ENCODE measurements at regions not wholly inside any gene's neighbourhood (a gene's known extent, or its start where the extent isn't known, plus 50 kb on each side); places are given as distances from the start of the nearest gene placed in this dataset.

DNA sequence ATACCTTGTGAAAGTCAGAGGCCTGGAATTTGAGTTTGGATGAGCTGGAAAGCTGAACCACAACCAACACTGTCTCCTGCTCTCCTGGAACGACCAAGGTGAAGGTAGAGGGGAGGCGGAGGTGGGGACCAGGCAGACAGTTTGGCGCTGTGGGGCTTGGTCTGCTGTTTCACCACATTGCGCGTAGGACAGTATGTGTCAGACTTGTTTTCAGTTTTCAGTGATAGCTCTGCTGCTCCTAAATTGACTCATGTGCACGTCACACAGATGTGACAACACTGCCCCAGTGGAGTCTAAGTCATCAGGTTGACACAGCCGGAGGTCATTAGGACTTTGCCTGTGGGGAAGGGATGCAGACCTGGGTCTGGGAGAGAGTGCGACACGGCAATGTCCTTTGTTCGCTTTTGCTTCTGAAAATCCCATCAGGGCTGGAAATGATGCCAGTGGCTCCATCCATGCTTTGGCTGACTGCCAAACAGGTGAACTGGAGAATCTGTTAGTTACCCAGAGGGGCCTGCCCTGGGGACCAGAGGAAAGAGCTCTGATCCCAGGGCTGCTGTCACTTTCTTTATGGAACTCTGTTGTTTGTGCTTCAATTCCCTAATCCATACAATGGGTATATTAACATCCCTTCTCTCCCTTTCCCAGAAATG, 255.5 kb downstream of the CDC5L start:
- peak in 1 of 2 donors; percentile 12 for DNase-seq

DNA sequence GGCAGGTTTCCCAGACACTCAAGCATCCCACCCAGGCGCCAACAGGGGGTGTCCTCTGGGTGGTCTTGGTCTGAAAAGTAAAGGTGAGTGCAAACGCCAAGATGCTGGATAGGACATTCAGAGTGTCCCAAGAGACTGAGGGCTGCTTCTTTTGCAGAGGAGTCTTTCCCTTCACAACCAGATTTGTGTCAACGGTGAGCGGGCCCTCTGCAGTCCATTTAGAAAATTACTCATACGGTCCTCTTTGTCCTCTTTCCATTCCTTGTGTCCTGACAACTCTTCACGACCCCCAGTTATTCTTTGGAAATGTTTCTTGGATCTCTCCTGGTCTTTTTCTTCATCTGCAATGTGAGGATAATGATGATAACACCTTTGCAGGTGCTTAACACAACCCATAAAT, 257.8 kb downstream of the CDC5L start:
- no peak for DNase-seq

DNA sequence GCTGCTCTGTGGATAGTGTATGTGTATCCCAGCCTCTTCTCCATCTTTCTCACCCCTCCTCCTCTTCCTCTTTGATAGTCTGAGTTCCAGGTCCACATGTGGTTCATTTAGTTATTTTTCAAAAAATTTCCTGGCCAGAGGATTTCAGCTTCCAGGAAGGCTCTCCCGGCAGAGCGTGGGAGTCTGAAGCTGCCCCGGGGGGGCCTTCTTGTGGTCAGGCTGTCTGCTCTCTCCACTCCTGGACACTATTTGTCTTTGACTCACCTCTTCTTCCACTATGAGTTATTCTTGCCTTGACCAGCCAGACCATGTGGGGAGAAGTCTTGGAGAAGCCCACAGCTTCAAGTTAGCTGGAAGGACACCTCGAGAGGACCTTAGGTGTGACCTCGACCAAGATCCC, 258.8 kb downstream of the CDC5L start:
- DNase-seq = no peak

DNA sequence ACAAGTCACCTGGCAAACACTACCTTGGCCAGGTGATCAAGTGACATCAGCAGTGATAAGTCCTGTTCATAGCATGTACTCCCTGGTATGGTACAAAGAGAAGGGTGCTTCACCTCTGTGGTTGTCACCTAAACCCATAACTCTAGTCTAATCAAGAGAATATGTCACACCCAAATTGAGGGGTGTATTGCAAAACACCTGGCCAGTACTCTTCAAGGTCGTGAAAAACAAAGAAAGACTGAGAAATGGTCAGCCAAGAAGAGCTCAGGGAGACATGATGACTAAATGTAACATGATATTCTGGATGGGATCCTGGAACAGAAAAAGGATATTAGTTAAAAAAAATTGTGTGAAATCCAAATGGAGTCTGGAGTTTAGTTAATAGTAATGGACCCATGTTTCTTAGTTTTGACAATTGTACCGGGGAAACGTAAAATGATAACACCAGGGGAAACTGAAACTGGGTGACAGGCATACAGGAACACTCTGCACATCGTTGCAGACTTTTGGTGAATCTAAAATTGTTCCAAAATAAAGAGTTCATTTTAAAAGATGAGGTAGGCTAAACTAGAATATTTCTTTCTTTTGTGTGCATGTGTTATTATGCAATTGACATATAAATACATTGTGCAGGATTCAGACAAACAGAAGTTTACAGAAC, 262.0 kb downstream of the CDC5L start:
- no peak for DNase-seq

DNA sequence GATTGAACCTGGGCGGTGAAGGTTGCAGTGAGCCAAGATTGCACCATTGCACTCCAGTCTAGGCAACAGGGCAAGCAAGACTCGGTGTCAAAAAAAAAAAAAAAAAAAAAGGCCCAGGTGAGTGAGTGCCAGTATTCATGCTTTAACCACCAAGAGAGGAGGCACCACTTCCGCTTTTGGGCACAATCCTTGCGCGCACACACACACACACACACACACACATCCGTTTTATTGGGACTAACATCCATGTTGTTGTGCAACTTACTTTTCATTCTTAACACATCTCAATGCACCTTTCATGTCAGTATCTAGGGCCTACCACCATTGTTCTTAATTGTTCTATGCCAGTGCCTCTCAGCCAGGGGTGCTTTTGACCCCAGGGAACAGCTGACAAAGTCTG, 263.0 kb downstream of the CDC5L start:
- no peak for DNase-seq

DNA sequence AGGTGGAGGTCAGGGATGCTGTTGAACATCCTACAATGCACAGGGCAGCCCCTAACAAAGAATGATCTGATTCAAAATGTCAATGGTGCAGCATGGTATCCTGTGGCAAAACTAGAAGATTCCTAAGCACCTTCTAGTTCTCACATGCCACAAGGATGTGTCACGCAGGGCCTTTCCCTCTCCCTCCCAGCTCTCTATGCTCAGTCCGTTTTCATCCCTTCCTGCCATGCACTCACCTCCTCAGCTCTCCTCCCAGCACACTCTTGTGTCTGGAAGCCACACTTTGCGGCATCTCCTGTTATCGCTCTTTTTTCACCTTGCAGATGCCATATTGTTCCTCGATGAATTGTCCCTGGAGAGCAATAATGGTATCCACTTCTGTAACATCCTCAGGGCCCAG, 263.4 kb downstream of the CDC5L start:
- DNase-seq = no peak

DNA sequence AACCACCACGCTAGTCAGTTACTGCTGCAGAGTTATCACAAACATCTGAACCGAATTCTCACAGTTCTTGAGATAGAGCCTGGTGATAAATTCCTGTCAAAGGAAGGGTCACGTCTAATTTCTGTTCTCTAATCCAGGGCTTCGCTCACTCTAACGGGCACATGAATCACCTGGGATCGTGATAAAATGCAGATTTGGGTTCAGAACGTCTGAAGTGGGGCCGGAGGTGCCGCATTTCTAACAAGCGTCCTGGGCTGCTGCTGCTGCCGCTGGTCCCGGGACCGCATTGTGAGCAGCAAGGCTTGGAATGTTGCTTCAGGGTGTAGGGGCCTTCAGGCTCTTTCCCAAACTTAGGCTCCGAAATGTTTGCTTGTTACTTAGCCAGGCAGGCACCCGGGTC, 264.1 kb downstream of the CDC5L start:
- DNase-seq = no peak

DNA sequence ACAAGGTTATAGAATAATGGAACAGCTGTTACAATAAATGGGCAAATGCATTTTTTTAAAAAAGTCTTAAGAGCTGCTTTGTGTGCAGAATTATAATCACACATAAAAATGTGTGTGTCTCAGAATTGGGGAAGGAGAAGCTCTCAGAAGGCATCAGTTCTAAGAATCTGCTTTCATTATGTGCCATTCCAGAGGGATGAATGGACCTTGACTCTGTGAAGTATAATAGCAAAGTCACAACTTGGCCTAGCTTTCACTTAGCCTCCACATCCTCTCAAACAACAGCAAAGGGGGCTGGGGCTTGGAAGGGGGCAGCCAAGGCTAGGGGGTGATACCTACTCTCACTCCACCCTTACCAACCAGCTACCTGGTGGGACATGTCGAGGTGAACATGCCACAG, 265.0 kb downstream of the CDC5L start:
- DNase-seq = no peak

DNA sequence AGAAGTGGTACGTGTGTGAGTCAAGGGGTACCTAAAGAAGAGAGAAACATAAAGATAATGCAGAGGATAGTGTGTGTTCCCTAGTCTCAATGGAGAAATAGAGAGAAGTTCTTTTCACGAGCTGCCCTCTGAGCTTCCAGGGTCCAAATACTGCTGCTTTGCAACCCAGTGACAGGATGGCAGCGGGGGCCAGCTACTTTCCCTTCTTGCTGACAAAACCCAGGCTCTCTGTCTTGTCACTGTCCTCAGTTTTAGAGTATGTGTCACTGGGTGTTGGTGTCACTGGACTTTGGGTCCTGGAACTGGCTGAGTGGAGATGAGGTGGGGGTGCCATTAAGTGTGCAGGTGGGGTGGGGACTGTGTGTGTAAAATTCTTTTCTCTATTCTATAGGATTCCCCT, 265.6 kb downstream of the CDC5L start:
- DNase-seq = no peak

DNA sequence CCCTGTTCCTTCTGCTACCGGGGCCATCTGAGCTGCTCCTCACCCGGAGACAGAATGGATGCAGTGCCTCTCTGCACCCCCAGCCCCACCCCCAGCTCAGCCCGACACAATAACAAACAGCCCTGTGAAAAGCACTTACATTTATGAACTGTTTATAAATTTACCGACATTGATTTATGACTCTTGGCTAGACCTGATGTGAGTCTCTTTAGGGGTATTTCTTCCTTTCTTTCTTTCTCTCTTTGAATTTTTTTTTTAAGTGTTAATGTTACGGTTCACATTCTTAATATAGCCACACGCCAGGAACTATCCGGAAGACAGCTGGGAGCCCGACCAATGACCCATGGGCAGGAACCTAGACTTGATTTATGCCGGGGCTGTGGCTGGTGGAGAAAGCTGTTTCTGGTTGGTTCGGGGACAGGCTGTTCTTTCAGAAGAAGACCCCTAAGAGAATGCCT, 266.3 kb downstream of the CDC5L start:
- no peak for DNase-seq

DNA sequence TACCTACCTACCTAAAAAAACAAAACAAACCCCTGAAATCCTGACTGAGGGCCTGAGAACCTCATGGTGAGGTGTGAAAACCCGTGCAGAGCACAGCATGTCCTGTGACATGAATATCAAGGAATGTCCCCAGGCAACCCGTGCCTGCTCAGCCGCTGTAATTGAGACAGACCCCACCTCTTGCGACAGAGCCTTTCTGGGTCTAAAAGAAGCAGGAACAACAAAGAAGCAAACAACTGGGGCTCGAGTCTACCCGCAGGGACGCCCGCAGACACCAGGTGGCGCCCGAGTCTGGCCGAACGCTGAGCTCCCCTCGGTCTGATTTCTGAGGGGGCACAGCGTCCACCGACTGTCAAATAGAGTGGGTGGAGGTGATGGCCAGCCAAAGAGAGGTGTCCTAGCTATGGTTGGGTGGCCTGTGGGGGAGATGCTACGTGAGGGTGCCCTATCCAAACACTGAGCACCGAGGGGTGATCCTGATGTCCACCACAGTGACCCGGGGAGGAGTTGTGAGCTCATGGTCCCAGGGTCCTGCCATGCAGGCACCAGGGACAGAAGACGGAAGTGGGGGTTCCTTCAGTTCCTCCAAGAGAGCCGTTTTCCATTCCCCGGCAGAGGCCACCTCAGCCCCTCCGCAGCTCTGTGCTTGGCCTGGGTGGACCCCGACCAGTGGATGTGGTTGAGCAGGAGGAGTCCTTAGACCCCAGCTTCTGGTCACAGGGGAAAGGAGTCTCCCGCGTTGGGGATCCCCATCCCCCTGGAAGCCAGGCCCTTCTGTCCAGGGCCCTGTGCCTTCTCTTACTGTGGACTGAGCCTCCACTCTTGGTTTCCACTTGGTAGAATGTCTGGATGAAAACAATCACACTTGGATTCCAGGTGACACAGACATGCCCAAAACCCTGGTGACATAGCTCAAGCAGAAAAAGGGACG, 268.2 kb downstream of the CDC5L start:
- DNase-seq = peak; percentile 61 to 70

DNA sequence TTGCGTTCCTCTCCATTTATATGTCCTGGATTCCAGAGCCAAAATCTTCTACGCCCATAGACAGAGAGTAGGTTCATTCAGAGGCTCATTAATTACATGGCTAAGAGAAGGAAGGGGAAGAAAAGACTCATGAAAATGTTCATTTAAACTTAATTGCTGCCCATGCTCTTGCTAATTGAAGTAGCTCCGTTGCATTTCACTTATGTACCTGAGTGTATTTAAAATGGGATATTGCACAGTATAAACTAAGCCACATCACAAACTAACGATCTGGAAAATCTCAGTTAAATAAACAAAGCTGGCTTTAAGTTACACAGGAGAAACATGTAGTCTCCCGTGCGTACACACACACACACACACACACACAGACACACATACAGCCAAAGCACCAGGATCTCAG, 269.2 kb downstream of the CDC5L start:
- DNase-seq = no peak

DNA sequence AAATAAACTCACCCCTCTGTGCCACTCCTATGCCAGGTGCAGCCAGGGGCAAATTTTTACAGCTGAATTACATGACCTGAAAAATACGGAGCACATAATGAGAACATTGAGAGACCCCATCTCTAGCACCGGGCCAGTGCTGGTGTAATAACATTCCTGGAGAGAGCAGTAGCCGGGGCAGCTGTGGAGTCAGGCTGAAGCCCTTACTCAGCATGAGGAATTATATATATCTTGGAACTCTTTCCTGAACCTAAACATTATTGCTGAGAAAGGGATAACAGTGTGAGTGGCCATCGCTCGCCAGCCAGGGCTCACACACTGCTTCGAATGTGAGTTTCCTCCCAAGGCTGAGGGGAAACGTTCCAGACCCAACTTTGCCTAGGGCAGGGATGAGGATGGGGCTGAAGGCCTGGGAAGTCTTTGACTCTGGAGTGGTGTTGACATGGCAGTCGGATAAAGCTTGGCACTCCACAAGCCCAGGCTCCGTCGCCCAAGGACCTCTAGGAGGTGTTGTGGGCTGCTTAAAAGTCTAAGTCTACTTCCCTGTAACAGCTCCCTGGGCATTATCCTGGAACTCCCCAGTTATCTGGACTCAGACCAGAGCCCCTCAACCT, 269.8 kb downstream of the CDC5L start:
- DNase-seq = no peak

DNA sequence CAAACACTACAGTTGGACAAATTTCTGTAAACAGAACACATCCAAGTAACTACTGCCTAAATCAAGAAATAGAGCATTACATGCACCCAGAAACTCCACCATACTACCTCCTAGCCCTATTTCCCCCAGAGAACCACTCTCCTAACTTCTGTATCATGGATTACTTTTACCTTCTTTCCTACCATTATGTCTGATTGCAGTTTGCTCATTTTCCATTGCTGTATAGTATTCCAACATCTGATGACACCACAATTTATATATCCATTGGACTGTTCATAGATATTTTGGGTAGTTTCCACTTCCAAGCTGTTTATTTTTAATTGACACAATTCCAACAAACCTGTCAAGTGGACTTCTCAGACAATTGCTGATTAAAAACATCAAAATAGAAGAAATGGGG, 271.1 kb downstream of the CDC5L start:
- no peak for DNase-seq

DNA sequence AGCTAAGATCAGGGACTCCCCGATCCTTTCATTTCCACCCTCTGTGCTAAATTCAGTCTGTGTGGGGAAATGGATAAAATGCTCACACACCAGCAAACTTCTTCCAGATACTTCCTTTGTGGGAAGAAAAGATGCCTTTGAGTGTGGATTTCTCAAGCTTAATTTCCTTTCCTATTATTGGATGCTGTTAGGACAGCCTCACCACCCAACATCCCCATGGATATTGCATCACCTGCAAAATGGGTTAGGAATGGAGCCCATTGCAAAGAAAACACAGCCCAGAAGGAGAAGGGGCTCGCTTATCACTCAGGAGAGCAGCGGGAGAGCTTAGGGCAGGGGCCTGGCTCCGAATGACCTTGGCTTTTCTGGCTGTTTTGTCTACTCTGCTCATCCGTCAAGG, 272.2 kb downstream of the CDC5L start:
- DNase-seq = no peak

DNA sequence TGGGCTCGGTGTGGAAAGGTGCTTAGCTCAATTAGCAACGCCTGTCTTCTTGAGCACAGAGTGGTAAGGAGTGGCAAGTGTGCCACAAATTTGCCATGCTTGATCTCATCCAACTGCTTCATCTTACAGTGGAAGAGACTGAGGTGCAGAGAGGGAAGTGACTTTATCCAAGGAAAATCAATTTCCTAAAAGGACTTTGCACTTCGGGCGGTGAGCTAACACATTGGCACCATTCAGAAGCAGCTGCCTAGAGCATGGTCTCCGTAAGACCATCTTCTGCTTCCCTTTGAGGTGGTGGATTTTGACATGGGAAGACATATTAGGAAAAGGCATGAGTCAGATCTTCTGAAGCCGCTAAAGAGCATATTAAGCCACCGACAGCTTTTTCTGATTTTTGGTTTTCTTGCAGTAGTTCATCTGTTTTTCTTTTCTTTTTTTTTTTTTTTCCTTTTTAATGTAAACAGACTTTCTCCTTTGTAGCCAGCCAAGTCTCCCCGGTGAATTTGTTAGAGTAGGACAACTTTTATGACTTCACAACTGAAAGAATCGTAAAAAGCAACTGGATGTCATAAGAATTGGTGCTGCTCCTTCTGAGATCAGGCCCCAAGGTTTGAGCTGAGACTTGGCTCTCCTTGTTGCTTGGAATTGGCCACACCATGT, 273.2 kb downstream of the CDC5L start:
- DNase-seq = no peak

DNA sequence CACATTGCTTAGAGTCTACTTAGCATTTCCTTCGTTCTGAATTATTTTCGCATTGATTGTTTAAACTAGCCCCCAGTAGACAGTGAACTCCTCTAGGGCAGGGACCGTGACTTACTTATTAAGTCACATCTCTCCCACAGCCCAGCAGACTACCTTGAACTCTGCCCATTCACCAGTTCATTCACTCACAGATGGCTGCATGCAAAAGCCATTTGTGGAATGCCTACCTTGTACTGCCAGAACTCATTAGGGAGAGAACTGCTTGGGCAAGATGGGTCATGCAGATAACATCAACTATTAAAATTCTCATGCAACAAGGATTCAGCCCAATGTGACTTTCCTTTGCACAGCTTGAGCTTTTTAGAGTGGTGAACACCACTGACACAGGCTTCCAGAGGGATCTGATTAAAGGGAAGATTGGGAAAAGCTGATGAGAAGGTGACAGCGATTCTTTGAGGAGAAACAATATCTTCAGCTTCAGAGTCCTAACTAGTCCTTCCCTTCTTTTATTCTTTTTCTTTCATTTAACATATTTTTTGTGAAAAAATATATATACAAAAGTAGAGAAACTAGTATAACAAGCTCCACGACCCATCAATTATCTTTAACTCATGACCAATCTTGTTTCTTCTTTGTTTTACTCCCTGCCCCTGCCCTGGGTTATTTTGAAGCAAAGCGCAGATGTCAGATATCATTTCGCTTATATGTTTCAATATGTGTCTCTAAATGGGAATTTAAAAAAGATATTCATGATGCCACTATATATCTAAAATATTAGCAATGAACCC, 273.9 kb downstream of the CDC5L start:
- no peak for DNase-seq

DNA sequence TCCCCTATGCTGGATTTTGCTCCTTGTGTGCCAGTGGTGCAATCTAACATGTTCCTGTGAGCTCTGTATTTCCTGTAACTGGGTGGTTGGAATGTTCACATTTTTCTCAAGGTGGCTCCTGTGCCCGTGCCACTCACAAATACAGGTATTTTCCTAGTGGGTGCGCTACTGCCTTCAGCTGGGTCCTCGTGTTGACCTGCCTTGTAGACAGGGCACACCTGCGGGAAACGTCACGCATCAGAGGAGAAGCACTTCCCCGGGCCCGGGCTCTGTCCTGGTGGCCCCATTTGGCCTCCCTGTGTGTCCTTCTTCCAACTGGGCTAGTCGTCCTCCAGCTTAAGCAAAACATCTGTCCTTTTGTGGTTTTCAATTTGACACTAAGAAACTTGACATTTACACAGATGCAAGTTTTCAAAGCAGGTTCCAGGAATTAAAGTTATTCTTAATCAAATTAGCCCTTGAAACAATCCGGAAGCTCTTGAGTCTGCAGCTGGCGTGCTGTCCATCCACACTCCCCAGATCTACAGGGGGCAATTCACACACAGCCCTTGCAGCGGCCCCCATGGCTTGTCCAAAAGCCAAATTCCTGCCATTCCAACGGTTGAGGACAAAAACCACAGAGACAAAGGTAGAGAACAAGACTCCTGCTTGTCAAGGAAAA, 275.1 kb downstream of the CDC5L start:
- DNase-seq = no peak

DNA sequence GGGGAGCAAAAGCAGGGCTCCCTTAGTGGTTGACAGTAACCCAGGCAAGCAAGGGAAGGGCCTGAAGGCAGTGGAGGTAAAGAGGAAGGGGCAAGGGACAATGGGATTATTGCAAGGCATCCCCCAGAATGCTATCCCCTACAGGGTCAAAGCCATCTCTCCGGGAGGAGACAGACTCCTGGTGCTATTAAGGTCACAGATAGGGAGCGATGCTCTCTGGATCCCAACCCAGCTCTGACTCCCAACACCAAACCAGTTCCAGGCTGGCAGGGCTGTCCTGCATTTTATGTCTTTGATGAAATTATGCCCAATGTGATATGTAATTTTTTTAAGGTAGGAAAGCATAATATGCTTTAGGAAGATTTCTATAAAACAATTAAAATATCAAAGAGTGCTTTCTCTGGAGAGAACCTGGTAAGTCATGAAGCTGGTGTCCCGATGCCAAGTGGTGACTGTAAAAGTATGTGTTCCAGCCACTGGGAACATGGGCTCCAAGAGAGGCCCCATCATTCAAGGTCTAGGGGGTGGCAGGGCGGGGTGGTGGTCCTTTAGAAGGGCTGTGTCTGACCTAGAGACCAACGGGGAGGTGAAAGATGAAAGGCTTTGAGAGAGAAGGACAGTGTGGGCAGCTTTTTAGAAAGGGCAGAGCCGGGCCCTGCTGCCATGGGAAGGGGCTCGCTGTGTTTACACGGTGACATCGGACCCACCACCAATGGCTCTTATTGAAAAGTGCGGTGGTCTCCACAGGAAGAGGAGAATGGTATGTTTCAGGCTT, 276.5 kb downstream of the CDC5L start:
- no peak for DNase-seq

DNA sequence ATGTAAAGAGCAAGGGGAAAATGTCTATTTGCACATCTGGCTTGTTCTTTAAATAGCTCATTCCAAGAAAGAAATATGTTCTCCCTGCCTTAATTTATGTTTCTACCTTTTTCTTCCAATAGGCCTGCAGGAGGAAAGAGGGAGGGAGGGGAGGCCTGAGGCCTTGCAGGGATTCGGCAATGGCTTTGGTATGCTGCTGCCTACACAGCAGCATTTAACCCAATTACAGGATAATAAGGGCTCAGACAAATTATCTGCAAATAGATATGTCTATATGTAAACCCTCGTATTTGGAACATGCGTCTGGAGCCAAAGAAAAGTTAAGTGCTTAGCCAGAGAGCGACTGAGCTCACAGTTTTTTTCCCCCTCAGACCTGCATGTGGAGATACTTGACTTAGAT, 277.2 kb downstream of the CDC5L start:
- no peak for DNase-seq

DNA sequence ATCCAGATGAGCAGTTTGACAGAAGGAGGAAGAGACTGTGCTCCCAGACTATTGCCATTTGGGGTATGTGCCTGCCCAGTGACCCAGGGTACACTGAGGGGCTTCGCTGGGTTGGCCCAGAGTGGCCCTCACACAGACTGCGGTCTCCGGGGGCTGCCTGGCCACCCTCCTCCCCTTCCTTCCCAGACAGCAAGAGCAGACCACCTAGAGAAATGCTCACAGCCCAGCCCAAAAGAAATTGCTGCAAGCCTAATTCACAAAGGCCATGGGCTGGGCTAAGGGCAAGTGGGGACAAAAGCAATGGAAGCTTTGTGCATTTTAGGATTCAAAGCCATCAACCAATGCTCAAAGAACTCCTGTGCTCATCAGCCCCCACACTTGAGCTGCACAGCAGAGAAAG, 277.6 kb downstream of the CDC5L start:
- DNase-seq = no peak

Data from activated CD4-positive, alpha-beta T cell treated with anti-CD3 and anti-CD28 coated beads for 4 hours (primary cell).